GM19351 (cell line): ENCODE measurements at regions not wholly inside any gene's neighbourhood (a gene's known extent, or its start where the extent isn't known, plus 50 kb on each side); places are given as distances from the start of the nearest gene placed in this dataset.

Experiments used
- ATAC-seq: cut with Tn5 transposase; IDR thresholded peaks from one replicate; pipeline ENCODE4 v1.9.1; 2021; ENCODE audit warnings: mild to moderate bottlenecking, moderate library complexity; ENCODE audit not compliant: unreplicated experiment

- ATAC-seq, result no peak
Measured at GRCh38 chr1:193730017-193730416, 543.6 kb upstream of the B3GALT2 start.

DNA sequence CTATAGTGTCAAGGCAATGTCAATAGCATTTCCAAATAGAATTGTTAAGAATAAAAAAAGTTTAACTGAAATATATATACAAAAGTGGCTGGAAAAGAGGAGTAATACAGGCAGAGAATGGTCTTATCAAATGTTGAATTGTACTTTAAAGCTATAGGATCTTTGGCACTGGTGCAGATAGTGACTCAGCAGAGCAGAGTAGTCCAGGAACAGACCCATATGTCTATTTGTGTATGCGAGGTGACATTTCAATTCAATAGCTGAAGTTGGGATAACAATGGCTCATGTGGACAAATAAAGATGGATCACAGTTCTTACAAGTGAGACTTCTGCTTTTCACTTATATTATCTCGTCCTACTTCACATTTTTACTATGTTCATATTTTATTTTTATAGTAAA, 543.0 kb upstream of the B3GALT2 start:
- no peak for ATAC-seq

DNA sequence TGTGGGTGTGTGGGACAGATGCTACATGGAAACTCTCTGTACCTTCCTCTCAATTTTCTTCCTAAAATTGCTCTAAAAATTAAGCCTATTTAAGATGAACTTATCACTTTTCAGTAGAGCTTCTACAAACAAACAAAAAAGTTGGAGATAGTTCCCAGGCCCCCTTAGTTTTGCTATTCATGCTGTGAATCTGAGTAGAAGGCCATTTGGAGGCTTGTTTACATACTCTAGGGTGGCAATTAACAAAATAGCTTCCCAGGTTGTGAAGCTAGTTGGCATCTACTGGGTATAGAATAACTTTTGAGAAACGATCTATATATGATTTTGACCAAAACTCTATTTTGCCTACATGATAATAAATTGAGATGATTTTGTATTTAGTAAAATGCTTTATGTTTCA, 541.4 kb upstream of the B3GALT2 start:
- no peak for ATAC-seq

DNA sequence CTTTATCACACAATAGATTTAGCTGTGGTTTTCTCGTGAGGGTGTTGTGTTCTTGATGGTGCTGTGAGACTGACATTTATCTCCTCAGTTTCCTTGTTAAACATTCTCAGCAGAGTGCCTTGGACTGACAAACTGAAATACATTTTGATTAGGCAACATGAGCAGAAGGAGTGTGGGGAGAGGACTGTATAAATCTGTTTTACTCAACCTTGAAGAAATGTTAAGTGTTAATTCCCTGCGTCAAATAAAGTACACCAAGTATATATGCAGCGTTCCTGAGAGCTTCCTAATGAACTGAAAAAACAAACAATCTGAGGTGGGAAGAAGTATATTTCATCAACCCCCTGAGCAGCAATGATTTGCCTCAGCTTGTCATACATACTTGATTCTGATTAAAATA, 540.3 kb upstream of the B3GALT2 start:
- no peak for ATAC-seq

- no peak for ATAC-seq
Measured at GRCh38 chr1:193712392-193712791, 526.0 kb upstream of the B3GALT2 start.

DNA sequence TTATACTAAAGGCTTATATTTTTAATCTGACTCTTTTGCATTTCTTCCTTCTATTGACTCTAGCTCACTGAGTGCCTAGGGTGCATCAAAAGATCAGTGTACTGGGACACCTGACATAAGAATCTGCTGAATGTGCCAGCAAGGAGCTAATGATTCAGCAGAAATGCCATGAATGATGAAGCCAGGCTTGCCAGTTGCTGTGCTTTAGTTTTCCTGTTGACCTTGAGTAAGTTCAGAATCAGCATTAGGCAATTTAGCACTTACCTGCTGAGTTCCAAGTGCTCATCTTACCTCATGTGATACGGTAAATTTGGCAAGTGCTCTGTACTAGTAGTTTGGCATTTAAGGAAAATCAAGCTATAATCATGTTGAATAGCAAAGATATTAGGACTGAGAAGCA, 523.2 kb upstream of the B3GALT2 start:
- no peak for ATAC-seq

- no peak for ATAC-seq
Measured at GRCh38 chr1:193707271-193708021, 521.0 kb upstream of the B3GALT2 start.

DNA sequence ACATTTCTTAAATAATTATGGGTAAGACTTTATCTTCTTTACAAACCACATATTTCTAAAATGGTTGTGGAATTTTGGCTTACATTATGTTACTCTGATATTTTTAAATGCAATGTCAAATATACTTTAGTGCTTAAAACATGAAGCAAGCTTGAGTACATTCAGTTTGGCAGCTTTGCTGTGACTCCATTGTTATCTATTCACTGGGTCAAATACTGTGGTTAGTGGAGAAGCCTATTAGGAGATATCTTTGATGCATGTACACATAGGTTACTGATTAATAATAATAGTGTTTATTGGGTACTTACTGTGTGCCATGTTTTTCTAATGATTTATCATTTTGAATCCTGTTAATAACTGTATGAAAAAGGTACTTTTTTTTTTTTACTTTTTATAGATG, 520.4 kb upstream of the B3GALT2 start:
- no peak for ATAC-seq

DNA sequence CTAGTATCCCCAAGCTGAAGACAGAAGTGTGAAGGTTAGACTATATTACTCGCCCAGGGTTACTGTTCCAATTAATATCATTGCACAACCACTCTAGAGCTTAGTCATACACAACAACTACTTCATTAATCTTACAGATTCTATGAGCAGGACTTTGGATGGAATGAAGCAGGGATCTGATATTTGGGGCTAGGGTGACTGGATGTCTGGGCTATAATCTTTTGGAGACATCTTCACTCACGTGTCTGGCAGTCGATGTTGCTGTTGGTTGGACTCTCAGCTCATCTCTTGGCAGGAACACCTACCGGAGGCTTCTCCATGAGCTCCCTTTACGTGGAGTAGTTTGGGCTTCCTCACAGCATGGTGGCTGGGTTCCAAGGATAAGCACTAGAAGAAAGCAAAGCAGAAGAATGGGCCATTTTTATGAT, 519.2 kb upstream of the B3GALT2 start:
- no peak for ATAC-seq

DNA sequence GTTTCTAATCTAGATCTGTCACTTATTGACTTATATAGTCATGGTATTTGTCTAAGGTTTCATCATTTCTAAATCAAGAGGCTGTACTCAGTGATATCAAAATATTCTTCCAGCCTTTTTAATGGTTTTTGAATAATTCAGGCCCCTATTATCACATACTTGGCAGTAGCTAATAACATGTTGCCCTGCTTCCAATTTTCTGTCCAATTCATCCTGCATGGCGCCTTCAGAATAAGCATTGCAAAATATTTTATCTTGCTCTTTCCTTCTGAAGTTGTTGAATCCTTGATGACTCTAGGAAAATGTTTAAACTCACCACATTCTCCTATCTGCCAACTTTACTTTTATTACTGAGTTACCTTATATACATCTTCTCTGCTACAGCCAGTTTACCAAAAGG, 517.2 kb upstream of the B3GALT2 start:
- ATAC-seq, result no peak

- ATAC-seq, result no peak
Measured at GRCh38 chr1:193703121-193703520, 516.7 kb upstream of the B3GALT2 start.

GRCh38 chr1:193701759-193702158, 515.3 kb upstream of the B3GALT2 start:
- ATAC-seq, result no peak

DNA sequence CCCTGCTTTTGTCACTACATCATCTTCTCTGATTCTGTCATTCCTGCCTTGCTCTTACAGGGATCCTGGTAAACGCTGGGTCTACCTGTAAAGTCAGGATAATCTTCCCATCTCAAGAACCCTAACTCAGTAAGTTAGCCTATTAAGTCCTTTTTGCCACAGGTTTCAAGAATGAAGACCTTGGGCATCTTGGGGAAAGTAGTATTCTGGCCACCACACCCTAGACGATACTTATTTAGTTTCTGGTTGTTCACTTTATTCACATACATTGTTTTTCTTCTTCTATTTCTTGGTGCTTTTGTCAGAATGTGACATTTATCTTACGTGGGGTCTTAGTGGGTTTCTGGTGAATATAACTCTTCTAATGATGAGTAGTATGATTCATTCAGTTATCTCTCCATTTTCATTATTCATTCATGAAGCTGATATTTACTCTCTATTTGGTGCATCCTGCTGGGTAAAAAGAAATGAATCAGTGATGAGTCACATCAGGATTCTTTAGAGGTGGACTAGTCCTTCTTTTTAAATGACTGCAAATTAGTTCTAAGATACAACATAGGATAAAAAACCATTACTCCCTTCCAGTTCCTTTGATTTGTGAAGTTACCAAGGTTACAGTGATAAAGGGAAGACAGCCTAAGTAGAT, 514.4 kb upstream of the B3GALT2 start:
- ATAC-seq, result no peak

DNA sequence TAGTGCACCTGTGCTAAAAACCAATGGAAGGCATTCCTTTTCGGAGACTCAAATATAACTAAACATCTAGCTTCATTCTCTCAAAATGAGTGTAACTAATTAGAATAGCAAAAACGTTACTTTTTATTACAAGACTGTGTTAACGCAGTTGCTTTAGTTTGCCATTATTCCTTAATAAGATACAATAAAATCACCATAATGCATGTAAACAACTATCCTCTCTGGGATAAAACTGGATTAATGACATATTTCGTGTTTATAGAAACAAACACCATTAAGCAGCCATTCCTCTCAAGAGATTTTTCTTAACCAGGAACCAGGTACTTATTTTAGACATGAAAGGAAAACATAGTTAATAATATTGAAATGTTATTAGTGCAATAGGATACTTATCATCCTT, 512.8 kb upstream of the B3GALT2 start:
- ATAC-seq, result no peak

DNA sequence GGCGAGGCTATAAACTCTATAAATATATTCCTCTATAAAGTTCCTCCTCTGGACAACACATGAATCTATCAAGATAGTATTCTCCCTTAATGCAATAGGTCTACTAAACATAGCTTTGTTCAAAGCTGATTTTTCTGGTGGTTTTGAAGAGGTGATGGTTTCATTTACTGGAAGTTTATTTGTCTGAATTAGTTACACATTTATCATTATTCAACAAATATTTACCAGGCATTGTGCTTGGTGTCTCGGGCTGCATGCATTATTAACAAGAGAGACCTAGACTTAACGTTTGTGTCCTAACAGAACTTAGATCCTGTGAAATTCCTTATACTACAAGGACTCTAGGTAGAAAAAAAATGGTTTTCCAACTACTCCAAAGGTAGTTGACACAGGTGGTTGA, 511.4 kb upstream of the B3GALT2 start:
- ATAC-seq, result no peak

DNA sequence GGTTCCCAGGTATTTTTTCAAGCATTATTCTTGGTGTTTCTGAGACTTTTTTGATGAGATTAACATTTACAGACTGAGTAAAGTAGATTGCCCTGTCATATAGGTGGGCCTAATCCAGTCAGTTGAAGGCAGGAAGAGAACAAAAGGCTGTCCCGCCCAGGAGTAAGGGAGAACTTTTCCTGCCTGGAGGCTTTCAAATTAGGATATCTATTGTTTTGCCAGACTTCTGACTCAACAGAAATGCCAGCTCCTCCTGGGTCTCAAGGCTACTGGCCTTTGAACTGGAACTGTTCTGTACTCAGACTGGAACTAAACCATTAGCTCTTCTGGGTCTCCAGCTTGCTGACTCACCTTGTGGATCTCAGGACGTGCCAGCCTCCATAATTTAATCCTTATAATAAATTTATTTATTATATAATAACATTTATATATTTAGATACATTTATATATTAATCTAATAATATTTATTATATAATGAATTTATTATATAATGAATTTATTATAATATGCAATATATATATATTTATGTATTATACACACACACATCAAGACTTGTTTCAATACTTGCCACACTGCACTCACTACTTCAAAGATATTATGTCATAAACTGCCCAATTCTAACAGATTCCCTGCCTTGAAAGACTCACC, 510.8 kb upstream of the B3GALT2 start:
- no peak for ATAC-seq

DNA sequence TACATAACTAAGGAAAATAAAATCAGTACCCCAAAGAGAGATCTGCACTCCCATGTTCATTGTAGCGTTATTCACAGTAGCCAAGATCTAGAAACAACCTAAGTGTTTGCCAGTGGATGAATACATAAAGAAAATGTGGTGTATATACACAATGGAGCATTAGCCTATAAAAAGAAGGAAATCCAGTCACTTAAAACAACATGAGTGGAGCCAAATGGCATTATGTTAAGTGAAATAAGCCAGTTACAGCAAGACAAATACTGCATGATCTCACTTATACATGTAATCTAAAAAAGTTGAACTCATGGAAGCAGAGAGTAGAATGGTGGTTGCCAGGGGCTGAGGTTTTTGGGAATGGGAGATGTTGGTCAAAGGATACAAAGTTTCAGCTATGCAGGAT, 508.3 kb upstream of the B3GALT2 start:
- ATAC-seq, result no peak

GRCh38 chr1:193685986-193686385, 499.6 kb upstream of the B3GALT2 start:
- ATAC-seq, result peak; percentile 42

DNA sequence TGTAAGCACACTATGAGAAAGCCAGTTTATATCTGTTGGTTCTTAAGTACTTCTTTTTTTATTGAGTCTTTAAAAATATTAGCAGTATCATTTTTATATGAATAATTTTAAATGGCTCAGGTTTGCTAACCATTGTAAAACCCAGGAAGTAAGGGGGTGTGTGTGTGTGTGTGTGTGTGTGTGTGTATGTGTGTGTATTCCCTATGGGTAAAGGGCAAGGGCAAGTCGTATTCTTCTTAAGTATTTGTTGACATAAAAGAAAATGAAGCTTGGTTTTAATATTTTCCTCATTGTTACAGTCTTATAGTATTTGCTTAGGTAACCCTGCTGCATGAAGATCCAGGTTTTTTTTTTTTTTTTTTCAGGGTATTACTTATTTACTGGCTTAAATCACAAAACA, 495.0 kb upstream of the B3GALT2 start:
- ATAC-seq, result no peak

GRCh38 chr1:193680924-193681316, 494.5 kb upstream of the B3GALT2 start:
- no peak for ATAC-seq

GRCh38 chr1:193680247-193680923, 494.0 kb upstream of the B3GALT2 start:
- no peak for ATAC-seq

GRCh38 chr1:193677874-193678273, 491.5 kb upstream of the B3GALT2 start:
- ATAC-seq, result no peak
